ENCODE measurements at regions not wholly inside any gene's neighbourhood (a gene's known extent, or its start where the extent isn't known, plus 50 kb on each side); places are given as distances from the start of the nearest gene placed in this dataset.

DNA sequence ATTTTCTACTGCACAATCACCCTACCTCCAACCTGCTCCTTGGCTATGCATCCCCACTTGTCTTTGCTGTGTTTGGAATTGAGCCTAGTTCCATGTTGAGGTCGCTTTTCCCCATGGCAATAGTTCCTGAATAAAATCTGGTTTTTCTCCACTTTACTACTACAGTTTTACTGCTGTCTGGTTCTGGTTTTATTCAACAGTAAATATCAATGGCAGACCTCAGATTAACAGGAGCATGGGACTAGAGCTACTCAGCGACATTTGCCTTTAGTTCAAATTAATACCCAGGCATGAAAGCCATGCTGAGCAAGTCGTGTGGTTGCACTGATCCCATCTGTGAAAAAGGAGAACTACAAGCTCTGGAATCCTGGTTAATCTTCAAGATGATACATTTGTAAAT, 460.3 kb downstream of the GRXCR1 start:
- no peak for DNase-seq (ENCODE audit: low read depth)
- TF ChIP-seq CTCF (conservative IDR thresholded peaks at IDR 0.05; ENCODE audit: low read depth, low read length) = no peak
- H3K4me3 ChIP-seq (ENCODE audit: low read depth, low read length) = no peak overlapping the region

DNA sequence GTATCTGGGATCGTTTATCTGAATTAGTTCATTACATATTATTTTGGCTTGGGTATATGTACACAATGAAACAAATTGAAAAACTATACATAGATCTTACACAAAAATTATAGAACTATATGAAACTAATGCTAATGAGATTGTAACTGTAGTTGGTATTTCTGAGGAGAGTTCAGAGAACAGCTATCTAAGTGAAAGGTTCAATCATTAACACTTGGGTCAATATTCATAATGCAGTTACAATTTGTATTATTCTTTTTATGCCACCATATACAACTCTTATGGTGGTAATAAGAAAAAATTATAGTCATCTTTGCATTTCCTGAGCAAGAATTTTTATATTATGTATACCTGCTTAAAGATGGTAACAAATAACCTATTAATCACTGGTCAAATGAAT, 461.0 kb downstream of the GRXCR1 start:
- no peak overlapping the region for H3K4me3 ChIP-seq (ENCODE audit: low read depth, low read length)
- no peak for DNase-seq (ENCODE audit: low read depth)
- TF ChIP-seq CTCF (conservative IDR thresholded peaks at IDR 0.05; ENCODE audit: low read depth, low read length) = no peak

- H3K4me3 ChIP-seq (ENCODE audit: low read depth, low read length) = no peak overlapping the region
- TF ChIP-seq CTCF (conservative IDR thresholded peaks at IDR 0.05; ENCODE audit: low read depth, low read length) = no peak
- DNase-seq (ENCODE audit: low read depth) = no peak
These were observed 464.3 kb downstream of the GRXCR1 start for GRCh38 chr4:43356786-43357185.

DNA sequence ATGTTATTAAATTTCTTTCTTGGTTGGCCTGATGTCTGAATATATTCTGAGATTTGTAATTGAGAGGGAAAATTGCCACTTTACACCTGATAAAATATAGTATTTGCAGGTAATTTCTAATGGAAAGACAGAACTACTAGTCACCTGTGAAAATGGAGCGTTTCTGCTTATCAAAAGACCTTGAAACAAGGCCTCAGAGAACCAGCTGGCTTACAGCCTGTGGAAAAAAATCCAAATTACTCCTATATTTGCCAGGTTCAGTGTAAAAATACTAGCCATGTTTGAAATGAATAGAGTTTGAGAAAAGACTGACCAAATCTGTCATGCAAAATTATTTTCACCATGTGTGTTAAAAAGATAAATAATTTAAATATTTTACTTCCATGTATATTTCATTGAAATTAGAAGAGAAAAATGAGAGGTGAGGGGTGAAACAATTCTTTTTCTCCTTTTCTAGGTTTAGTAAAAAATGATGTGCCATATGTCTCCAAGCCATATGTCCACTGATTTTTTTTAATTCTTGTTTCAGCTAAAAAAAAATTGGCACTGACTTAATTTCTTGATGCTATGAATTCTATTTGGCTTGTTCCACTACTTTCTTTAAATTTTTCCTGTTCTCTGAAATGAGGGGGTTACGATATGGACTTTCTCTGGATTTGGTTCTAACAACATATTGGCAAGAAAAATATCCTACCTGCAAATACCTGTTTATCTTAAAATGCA, 464.9 kb downstream of the GRXCR1 start:
- no peak for TF ChIP-seq CTCF (conservative IDR thresholded peaks at IDR 0.05; ENCODE audit: low read depth, low read length)
- no peak overlapping the region for H3K4me3 ChIP-seq (ENCODE audit: low read depth, low read length)

DNA sequence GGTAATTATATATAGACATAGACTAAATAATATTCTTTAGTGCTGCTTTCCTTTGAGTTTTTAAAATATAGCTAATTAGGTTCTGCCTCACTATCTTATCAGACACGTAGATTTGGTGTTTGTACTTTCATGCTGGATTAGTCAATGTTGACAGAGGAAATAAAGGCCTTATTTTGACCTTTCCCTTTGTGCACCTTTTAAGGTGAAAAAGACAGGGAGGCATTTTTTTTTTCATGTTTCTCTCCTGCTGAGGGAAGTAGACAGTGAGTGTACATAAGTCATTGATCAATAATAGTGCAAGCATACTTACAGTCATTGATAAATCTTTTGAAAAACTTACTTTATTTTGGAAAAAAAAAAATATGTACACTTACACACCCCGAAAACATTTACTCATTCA, 467.8 kb downstream of the GRXCR1 start:
- DNase-seq (ENCODE audit: low read depth) = no peak
- no peak overlapping the region for H3K4me3 ChIP-seq (ENCODE audit: low read depth, low read length)
- no peak for TF ChIP-seq CTCF (conservative IDR thresholded peaks at IDR 0.05; ENCODE audit: low read depth, low read length)

More for the DNA sequence above, 464.9 kb downstream of the GRXCR1 start:
- no peak for DNase-seq (ENCODE audit: low read depth)

DNA sequence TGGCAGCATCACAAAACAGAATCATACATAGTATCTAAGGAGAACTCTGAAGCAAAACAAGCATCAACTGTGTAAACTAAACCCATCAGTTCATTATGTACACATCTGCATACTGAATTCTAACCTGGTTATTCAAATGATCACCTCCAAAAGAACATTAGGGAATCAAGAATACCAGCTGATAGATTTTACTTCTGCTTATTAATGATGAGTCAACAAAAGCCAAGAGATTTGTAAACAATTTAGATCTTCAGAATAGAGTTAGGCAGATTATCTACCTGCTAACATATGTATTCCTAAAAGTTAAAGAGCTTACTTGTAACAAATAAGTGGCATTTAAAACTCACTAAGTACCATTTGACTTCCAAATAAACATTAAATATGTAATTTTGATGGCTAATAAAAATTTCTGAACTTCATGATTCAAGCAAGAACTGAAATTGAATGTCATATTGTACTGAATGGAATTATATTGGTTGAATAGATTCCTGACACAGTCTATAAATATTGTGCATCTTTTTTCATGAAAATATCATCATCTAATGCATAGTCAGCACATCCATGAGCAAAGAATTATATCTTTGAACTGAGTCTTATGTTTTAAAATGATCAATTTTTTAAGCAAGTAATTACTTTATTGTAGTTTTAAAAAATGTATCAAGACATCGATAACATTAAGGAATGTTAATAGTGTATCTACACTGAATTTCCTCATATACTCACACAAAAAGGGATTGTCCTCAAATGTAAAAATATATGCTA, 470.5 kb downstream of the GRXCR1 start:
- no peak for DNase-seq (ENCODE audit: low read depth)
- no peak overlapping the region for H3K4me3 ChIP-seq (ENCODE audit: low read depth, low read length)
- TF ChIP-seq CTCF (conservative IDR thresholded peaks at IDR 0.05; ENCODE audit: low read depth, low read length) = no peak

Measured in epithelial cell of proximal tubule (primary cell).